OCI-LY7 (cell line): ENCODE measurements at regions not wholly inside any gene's neighbourhood (a gene's known extent, or its start where the extent isn't known, plus 50 kb on each side); places are given as distances from the start of the nearest gene placed in this dataset.

ENCODE experiments used
- EZH2phosphoT487 ChIP-seq: fragments of 200-600 bp; sonication (generic); IDR thresholded peaks from 2 replicates; pipeline ENCODE4 v1.6.1; 2018; ENCODE audit warnings: low read depth, borderline replicate concordance, mild to moderate bottlenecking, mixed run types, antibody characterized with exemption, low read length, moderate library complexity, mixed read lengths
- TF ChIP-seq, protein P1 (sequence below): fragments of 200-600 bp; sonication (generic); conservative IDR thresholded peaks from 2 replicates; pipeline ENCODE4 v1.5.1; 2014; ENCODE audit warnings: mild to moderate bottlenecking, antibody characterized with exemption, low read length, moderate library complexity, mixed read lengths

DNA sequence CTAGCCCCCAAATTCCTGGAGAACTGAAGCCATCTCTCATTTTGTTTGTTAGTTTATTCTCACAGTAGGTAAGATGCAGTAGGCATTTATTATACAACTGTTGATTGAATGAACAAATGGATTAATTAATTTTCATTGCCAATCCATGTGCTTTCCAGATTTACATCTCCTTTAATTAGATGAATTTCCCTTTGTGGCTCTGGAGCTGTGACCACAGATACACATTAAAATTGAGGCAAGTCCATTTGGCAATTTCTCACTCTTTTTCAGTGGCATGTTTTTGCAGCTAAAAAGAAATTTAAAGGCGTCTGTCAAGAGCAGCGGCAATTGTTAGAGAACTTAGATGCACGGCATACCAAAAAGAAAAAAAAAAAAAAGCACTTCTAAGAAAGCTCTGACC is 635.4 kb upstream of the SOX9 start:
- TF ChIP-seq, protein P1, sequence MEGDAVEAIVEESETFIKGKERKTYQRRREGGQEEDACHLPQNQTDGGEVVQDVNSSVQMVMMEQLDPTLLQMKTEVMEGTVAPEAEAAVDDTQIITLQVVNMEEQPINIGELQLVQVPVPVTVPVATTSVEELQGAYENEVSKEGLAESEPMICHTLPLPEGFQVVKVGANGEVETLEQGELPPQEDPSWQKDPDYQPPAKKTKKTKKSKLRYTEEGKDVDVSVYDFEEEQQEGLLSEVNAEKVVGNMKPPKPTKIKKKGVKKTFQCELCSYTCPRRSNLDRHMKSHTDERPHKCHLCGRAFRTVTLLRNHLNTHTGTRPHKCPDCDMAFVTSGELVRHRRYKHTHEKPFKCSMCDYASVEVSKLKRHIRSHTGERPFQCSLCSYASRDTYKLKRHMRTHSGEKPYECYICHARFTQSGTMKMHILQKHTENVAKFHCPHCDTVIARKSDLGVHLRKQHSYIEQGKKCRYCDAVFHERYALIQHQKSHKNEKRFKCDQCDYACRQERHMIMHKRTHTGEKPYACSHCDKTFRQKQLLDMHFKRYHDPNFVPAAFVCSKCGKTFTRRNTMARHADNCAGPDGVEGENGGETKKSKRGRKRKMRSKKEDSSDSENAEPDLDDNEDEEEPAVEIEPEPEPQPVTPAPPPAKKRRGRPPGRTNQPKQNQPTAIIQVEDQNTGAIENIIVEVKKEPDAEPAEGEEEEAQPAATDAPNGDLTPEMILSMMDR = no peak
- no peak for TF ChIP-seq EZH2phosphoT487
